ELR (cell line): ENCODE measurements at regions not wholly inside any gene's neighbourhood (a gene's known extent, or its start where the extent isn't known, plus 50 kb on each side); places are given as distances from the start of the nearest gene placed in this dataset.
"Not testable (repeated sequence)": the region's sequence is repeated elsewhere in the genome, so short reads cannot be mapped to it uniquely, and the experiment has no call there.

Source experiments
- DNase-seq: peaks from one replicate; pipeline ENCODE4 v3.0.0-alpha.2; 2015; ENCODE audit warnings: low read depth

DNA sequence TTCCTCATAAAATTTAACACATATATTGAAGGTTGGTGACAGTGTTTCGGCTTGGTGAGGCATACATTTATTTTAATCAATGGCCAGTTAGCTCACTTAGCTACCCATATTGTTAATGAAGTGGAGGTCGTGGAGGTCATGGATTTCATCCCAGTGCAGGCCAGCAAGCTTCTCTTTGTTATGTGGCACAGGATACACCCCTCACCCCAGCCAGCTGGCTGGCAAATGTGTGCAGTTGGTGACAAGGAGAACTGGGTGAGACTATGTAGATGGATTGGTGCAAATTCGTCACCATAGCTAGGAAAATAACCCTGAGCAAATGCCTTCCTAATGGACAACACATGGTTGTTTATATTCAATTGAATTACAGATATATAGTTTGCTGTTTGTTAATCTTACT, 50.5 kb upstream of the FOXP2 start:
- no peak for DNase-seq

DNA sequence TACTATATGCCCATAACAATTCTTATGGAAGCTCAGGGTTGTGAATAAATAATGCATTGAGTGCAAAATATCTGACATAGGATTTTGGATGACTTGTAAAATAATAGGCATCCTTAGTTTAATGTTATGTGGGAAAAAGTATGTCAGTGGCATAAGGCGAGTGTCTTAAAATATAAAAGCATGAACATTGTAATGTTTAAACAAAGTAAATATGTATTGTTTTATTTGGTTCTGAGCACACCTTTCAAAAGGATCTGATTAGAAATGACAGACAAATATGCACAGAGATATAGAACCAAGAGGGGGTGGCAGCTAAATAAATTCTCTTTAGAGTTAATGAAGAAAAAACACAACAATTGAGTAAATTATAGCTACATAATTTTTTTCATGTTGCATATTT, 51.3 kb upstream of the FOXP2 start:
- DNase-seq: no peak

DNA sequence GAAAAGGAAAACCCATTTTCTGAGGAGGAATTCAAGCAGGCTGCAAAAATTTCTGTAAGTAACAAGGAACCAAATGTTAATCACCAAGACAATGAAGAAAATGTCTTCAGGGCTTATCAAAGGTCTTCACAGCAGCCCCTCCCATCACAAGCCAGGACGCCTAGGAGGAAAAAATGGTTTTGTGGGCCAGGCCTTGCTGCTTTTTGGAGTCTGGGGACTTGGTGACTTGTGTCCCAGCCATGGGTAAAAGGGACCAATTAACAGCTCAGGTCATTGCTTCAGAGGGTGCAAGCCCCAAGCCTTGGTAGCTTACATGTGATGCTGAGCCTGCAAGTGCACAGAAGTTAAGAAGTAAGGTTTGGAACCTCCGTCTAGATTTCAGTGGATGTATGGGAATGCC, 55.7 kb upstream of the FOXP2 start:
- no peak for DNase-seq

DNA sequence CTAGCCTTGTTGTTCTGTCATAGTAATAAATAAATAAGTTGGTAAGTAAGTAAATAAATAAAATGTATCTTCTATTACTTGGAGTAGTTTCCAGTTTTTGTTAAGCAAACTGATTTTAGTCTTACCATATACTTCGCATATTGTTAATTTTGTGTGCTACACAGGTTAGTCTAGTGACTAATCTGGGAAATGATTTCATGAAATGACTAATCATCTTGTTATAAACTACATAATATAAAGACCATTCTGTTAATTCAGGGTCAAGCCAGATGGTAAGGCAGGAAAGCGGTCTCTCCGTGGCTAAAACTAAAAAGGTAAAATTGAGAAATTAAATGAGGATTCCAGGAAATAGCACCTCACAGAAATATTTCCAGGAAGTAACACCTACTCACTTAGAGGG, 58.5 kb upstream of the FOXP2 start:
- DNase-seq: peak; percentile 69

DNA sequence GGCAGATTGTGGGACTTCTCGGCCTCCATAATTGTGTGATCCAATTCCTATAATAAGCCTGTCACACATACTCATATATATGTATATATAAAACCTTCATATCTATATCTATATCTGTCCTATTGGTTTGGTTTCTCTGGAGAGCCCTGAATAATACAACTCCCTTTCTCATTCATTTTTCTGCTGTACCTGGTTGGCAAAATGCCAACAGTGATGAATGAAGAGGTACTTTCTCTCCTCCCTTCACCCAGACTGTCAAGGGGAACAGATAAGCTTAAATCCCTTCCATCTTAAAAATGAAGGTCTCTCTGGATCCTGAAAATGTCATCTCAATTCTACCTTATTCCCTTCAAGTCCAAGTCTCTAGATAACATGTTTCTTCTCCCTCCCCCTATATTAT, 60.3 kb upstream of the FOXP2 start:
- DNase-seq: no peak

DNA sequence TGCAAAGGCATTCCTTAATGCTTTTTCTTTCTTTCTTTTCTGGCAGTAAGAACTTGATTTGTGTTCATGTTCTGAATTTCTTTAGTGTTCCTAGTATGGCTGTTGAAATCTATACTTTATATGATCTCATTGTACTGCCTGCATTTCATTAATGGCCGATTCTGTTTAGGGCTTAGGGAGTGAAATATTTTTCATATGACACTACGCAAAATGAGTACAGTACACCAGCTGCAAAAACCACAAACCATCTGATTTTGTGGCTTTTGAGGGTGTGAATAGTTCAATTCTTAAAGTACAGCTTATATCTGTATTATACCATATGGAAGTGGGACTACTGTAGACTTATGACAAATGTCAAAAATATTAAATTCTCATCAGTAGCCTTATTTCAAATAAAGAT, 69.1 kb upstream of the FOXP2 start:
- DNase-seq: peak; percentile 54

DNA sequence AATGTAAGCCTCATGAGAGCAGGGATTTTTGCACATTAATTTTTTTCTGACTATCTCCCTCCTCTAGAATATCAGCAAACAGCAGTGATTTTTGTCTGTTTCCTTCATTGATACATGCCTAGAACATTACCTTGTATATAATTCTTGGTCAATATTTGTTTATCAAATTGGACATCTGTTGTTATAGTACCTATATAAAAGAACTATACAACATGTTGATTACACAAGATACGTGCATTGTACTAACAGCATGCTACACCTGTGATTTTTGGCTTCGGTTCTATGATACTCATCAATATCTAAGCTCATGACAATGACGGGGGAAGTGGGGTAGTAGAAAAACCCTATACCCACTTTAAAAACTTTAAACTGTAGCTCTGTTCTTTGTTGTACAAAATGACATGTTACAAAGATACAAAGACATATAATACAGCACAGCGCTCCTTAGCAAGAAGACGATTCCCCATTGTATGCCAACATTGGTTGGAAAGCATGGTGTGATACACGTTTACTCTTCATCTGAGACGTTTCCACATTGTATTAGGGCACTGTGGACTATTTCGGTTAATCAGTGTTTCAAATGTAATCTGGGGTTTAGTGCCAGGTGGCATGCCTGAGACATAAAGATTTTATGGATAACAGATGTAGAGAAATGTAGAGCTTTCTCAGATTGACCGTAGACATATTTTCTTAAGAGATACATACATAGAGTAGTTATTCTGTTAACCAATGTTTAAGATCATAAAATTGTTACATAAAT, 70.5 kb upstream of the FOXP2 start:
- DNase-seq: no peak

DNA sequence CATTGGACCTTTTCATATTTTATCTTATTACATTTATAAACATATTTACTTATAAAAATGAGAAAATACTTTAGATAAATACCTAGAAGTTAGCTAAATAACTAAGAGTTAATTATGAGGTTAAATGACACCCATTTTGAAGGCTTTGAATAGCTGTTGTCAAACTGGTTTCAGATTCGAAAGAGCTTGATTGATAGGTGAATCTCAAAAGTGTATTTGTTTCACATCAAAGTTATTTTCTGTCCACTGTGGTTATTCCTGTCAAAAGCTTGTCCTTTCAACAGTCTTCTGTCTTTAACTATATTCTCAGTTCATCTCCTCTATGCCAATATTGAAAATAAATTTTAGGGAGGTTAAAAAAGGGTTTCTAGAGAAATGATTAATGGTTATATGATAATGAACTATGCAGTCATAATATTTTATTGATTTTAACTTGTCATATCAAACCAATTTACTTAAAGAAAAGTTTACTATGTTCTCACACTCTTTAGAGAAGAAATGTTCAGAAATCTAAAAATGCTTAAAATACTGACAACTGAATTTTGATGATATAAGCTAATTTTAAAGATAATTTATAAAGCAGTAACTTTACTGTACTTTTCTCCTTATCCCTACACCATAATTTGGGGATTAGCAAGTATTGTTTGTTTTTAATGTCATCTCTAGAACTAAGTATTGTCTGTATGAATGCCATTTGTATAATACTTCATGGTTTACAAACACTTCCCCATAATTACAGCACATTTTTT, 72.0 kb upstream of the FOXP2 start:
- DNase-seq: no peak

DNA sequence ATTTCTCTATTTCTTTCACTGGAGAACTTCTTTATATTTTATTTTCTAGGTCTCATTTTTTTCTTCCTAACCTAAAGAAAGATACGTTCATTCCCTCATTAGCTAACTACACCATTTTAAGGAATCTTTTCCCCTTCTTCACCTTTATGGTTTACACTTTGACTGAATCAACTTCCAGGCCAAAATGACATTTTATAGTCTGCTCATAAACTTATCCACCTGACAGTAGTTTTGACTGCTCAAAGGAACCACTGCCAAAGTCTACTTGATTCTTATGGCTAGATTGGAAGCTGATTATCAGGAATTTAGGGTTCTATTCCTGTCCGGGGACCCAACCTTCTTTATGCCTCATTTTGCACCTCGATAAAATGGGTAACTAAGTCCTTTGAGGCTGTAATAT, 73.0 kb upstream of the FOXP2 start:
- DNase-seq: no peak

DNA sequence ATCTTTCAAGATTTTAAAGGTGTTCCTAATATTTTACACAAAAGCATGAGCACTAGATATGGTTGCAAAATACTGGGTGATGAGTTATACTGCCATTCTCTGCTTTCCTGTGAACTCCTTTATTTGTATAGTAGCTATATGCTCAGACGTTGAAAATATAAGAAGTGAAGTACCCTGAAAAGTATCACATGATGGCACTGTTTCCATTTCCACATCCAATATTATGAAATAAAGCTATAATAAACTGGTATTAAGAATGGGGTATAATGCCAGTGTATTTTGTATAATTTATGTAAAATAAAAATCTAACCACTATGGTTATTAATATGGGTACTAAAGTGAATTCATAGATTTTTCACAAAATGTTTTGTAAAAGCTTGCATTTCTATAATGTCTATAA, 79.6 kb upstream of the FOXP2 start:
- peak; percentile 4 for DNase-seq

DNA sequence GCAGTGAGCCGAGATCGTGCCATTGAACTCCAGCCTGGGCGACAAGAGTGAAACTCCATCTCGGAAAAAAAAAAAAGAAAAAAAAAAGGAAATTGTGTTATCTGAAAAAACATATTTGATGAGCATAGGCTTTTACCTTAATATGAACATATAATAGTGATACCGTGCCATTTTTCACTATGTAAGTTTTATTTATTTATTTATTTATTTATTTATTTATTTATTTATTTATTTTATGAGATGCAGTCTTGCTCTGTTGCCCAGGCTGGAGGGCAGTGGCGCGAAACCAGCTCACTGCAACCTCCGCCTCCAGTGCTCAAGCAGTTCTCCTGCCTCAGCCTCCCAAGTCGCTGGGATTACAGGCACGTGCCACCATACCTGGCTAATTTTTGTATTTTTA, 85.2 kb upstream of the FOXP2 start:
- not testable (repeated sequence) for DNase-seq

DNA sequence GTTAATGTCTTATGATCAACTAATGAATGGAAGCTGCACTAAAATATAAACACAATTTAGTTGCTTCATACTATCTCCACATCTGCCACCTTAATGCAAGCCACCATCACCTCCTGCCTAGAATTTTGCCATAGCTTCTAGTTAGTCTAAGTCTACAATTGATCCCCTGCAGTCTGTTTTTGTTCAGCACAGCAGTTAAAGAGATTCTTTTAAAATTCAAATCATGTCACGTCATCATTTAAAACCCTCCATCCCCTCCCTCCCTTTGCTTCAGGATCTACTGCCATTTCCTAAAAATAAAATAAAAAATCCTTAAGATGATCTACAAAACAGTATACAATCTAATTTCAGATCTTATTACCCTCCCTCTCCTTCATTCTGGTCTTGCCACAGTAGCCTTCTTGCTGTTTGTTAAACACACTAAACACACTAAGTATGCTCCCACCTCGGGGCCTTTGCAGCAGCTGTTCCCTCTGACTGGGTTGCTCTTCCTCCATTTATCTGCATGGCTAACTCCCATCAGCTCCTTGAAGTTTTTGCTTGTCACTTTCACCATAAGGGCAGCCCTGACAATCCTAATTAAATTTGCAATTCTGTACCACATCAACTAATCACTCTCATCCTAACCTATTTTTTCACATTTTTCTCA, 97.0 kb upstream of the FOXP2 start:
- no peak for DNase-seq

DNA sequence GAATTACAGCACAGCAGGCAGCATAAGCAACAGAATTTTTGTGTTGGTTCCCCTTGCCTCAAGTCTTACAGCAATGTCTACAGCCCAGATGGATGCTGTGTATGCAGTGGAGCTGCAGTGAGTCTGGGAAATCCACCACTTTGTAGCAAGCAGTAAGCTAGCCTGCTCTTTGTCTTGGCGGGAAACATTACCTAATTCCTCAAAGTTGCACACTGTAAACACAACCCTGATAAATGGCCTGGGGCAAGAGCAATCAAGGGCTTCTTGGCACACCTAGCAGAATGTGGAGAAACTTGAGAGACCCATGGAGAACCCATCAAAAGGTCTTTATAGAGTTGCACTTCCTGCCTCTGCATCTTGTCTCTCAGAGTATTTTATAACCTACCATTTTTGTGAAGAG, 102.0 kb upstream of the FOXP2 start:
- DNase-seq: no peak

DNA sequence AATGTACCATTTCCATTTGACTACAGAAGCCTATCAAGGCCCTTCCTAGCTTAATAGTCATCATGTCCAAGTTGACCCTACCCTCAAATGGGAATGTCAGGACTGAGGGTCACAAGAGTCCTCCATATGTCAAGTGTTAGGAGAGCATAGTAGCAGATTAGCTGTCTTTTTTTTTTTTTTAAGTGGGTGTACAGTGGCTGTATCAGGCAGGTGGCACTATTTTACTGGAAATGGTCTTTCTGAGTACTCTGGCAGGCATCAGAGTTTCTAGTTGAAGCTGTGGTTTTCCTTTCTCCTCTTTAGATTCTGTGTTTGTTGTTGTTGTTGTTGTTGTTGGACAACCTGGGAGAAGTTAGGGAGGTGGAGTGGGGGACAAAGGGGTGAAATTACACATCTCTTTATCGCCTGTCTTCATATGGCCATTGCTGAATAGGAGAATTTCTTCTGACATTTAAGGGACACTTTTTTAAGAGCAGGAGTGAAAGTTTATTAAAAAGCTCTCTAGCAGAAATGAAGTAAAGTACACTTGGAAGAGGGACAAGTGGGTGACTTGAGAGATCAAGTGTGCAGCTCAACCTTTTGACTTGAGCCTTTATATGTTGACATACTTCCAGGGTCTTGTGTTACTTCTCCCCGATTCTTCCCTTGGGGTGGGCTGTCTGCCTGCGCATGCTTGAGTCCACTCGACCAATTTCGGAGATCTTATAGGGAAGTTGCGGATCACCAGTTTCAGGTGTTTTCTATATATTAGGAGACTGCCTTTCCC, 104.1 kb upstream of the FOXP2 start:
- no peak for DNase-seq

DNA sequence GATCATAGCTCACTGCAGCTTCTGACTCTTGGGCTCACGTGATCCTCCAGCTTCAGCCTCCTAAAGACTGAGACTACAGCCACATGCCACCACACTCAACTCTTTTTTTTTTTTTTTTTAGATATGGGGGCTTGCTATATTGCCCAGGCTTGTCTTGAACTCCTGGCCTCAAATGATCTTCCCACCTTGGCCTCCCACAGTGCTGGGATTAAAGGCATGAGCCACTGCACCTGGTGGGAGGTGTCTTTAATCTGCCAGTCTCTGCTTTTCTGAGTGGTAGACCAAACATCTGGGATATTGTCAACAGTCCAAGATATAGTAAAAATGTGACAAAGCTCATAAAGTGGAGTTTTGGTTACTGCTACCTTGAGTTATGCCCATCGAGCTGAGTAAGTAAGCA, 104.9 kb upstream of the FOXP2 start:
- DNase-seq: no peak

DNA sequence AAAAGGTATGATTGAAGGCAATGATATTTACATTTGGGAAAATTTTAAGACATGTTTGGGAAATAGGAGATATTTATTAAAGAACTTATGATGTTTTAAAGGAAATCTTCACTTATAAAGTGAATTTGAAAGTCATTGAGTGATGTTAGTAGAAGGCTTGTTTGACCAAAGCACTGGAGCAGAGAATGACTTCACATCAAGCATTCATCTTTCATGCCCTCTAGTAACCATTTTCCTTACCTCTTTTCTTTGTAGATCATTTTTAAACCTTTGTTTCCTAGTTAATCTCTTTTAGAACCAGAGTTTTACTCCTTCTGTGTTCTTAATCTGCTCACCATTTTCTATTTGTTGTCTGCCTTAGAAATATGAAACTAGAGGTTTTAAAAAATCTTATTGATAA, 111.3 kb upstream of the FOXP2 start:
- no peak for DNase-seq

DNA sequence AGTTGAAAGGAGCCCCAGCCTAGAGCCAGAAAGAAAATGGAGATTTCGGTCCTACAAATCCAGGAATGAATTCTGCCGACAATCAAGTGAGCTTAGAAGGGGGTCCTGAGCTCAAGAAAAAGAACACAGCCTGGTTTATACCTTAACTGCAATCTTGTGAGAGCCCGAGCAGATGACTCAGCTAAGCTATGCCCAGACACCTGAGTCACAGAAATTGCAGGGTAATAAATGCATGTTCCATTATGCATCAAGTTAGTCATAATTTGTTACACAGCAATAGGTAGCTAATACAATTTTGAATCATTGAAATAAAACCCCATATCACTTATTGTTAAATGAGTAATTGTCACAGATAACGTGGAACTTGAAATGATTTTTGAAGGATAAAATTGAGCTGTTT, 111.8 kb upstream of the FOXP2 start:
- DNase-seq: peak; percentile 57

DNA sequence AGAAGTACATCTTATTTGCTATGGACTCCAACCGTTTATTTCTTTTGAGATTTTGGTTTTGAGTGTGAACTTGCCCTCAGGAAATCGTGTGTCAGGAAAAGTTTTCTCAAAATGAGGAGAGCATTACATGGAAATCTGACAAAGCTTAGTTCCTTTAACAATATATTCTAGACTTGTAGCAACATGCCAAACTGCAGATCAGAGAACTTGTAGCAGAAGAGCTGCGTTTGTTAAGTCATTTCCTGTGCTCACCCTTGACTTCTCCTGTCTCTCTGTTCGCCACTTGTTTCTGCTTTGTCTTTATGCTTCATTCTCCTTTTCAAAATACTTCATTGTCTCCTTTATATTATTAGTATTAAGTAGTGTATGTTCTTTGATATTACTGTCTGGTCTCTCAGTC, 116.6 kb upstream of the FOXP2 start:
- no peak for DNase-seq

DNA sequence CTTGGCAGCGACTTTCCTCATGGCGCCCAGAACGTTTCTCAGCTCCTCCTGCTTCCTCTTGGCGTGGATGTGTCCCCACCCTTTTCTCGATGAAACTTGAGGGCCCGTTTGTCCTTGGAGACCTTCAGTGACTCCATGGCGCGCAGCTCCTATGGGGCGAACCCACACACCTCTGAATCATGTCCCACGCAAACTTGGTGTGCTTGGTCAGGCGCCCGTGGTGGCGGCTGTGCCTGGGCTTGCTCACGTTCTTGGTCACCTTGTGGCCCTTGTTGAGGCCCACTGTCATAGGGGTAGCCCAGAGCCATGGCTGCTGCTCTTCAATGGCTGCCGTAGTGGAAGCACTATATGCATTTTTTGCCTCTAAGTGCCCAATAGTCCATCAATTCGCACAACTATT, 117.5 kb upstream of the FOXP2 start:
- DNase-seq: no peak

DNA sequence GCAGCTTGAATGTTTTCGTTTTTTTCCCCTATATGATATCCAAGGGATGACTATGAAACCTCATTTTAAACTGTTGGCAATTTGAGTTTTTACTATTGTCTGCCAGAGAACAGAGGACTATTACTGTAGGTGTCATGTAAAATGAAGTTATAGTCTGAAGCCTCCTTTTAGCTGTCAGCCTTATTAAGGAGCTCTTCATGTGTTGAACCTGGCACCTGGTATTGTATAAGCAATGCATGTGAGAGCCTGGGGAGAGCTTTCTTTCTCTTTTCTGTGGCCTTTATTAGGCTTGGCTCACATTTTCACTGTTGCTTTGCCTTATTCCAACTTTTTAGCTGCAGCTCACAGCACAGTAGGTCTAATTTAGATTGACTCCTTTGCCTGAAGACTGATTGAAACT, 119.1 kb upstream of the FOXP2 start:
- no peak for DNase-seq

DNA sequence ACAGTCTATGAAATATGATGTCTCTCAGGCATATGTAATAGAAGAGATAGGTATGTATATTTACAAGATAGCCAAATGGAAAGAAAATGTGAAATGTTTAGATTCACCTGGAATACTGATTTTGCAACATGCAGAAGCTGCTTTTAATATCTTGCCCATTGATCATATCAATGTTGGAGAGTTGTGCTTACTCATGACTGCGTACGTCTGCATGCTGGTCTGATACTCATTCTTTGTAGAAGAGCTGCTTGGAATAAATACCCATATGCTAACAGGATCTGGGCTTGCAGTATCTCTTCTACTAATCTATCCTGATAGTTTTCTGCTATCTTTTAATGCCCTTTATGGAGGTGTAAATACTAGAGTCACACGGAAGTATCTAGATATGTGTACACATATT, 120.6 kb upstream of the FOXP2 start:
- no peak for DNase-seq

DNA sequence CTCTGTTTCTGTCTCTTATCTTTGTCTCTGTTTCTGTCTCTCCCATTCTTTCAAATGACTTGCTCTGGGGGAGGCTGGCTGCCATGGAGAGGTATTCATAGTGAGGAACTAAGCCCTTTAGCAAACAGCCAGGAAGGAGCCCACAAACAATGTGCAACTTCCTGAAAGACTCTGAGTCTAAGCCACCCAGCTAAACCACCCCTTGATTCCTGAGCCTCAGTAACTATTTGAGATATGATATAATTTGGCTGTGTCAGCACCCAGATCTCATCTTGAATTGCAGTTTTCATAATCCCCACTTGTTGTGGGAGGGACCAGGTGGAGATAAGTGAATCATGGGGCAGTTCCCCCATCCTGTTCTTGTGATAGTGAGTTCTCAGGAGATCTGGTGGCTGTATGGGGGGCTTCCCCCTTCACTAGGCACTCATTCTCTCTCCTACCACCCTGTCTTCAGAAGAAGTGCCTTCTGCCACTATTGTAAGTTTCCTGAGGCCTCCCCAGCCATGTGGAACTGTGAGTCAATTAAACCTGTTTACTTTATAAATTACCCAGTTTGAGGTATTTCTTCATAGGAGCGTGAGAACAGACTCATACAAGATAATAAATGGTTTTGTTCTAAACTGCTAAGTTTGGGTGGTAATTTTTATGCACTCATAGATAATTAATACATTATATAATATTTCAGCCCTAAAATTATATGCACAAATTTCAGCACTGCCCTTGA, 121.2 kb upstream of the FOXP2 start:
- peak; percentile 1 for DNase-seq
